ENCODE measurements at regions not wholly inside any gene's neighbourhood (a gene's known extent, or its start where the extent isn't known, plus 50 kb on each side); places are given as distances from the start of the nearest gene placed in this dataset.

DNA sequence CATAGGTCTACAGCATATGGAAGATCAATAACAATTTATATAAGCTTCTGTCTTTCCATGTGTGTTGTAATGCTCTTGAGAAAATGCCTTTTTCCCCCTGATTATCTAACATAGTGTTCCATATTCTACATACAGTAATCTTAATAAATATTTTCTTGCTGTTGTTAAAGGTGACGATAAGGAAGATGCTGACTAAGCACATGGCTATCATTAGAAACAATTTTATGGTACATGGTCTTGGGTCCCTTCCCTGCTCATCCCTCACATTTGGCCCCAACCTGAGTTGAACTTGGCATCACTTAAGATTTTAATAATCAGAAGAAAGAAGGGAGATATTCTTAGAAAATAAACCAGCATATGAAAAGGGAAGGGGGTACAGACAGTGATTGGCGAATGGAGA is 382.1 kb upstream of the CDH20 start:
- dilution Hi-C loops (cut with HindIII; ENCODE audit: low sequenced_read_pairs, unreplicated experiment), result no loop called here
- in situ Hi-C loops (cut with MboI; ENCODE audit: low sequenced_read_pairs), result no loop called here
- Histone ChIP-seq H3K27ac (ENCODE audit: insufficient read depth, low read length) (no peak overlapping the region), H3K23ac (ENCODE audit: low read depth, low read length) (no peak overlapping the region), H3K4me2 (ENCODE audit: low read depth, low read length) (no peak overlapping the region), H4K20me1 (ENCODE audit: insufficient read depth, low read length) (no peaks in the 10 kb centered on the region), H2AK5ac (ENCODE audit: low read depth, low read length) (no peak overlapping the region), H3K18ac (ENCODE audit: low read depth, low read length) (no peak overlapping the region), H4K5ac (ENCODE audit: low read depth, low read length) (no peak overlapping the region), H2AFZ (replicated peaks; ENCODE audit: low read length, poor library complexity) (no peak overlapping the region), H3K27me3 (ENCODE audit: control insufficient read depth, insufficient read depth, low read length) (no peaks in the 10 kb centered on the region), H3K4me3 (ENCODE audit: insufficient read depth, low read depth, low read length) (no peak overlapping the region), H2BK20ac (ENCODE audit: low read depth, low read length) (no peak overlapping the region), H2BK15ac (ENCODE audit: low read depth, low read length) (no peak overlapping the region), H2BK120ac (ENCODE audit: low read depth, low read length) (no peak overlapping the region), H3K9me3 (ENCODE audit: control insufficient read depth, insufficient read depth, low read length) (0 out of 2 replicates have a peak, but pooled peaks cover 2% of the 10 kb centered on the region), H3K56ac (ENCODE audit: extremely low read depth, insufficient read depth, low read length) (no peak overlapping the region), H3K36me3 (ENCODE audit: control insufficient read depth, insufficient read depth, low read length) (no peaks in the 10 kb centered on the region), H3K79me1 (ENCODE audit: low read depth in 1 of 2, low read length in 2 of 2) (no peaks in the 10 kb centered on the region), H3K9me1 (ENCODE audit: insufficient read depth, low read length) (no peaks in the 10 kb centered on the region), H3K4me1 (ENCODE audit: control insufficient read depth, insufficient read depth, low read length) (no peaks in the 10 kb centered on the region), H4K91ac (ENCODE audit: insufficient read depth, low read depth, low read length) (no peak overlapping the region), H3K14ac (replicated peaks; ENCODE audit: low read depth, low read length) (no peak overlapping the region), H4K8ac (ENCODE audit: low read depth in 2 of 2, low read length in 2 of 2) (no peak overlapping the region), H2BK5ac (ENCODE audit: low read depth, low read length, poor library complexity, severe bottlenecking) (no peak overlapping the region), H3K4ac (ENCODE audit: low read depth, low read length) (no peak overlapping the region), H2AK9ac (replicated peaks; ENCODE audit: low read depth, low read length, poor library complexity) (no peak overlapping the region), H3K9ac (ENCODE audit: low read depth, low read length) (no peak overlapping the region)
- ATAC-seq (ENCODE audit: low read depth) (no peak), DNase-seq (no peak)
- intact Hi-C loops (cut with micrococcal nuclease), result no loop called here
- no TSS peak for BruUV-seq (replicated peaks)
- CTCF ChIA-PET, result no interaction called here
- POLR2A ChIA-PET (ENCODE audit: unreplicated experiment), result no interaction called here
- WGBS, 2 experiments (ENCODE audit: extremely low coverage in 2 of 2, insufficient read length in 1 of 2), result no CpG with 5 or more reads among the region's 2 CpGs
- TF ChIP-seq, protein P1, sequence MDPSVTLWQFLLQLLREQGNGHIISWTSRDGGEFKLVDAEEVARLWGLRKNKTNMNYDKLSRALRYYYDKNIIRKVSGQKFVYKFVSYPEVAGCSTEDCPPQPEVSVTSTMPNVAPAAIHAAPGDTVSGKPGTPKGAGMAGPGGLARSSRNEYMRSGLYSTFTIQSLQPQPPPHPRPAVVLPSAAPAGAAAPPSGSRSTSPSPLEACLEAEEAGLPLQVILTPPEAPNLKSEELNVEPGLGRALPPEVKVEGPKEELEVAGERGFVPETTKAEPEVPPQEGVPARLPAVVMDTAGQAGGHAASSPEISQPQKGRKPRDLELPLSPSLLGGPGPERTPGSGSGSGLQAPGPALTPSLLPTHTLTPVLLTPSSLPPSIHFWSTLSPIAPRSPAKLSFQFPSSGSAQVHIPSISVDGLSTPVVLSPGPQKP (IDR thresholded peaks at IDR 0.05; ENCODE audit: borderline replicate concordance, low read depth, low read length), result no peak
- TF ChIP-seq MAFK (IDR thresholded peaks at IDR 0.05; ENCODE audit: low read depth, low read length), result peak; percentile 52; the same call in 1 of the 2 replicates

All from IMR-90 (cell line).